ENCODE measurements at regions not wholly inside any gene's neighbourhood (a gene's known extent, or its start where the extent isn't known, plus 50 kb on each side); places are given as distances from the start of the nearest gene placed in this dataset.
"Not testable (repeated sequence)": the region's sequence is repeated elsewhere in the genome, so short reads cannot be mapped to it uniquely, and the experiment has no call there.

DNA sequence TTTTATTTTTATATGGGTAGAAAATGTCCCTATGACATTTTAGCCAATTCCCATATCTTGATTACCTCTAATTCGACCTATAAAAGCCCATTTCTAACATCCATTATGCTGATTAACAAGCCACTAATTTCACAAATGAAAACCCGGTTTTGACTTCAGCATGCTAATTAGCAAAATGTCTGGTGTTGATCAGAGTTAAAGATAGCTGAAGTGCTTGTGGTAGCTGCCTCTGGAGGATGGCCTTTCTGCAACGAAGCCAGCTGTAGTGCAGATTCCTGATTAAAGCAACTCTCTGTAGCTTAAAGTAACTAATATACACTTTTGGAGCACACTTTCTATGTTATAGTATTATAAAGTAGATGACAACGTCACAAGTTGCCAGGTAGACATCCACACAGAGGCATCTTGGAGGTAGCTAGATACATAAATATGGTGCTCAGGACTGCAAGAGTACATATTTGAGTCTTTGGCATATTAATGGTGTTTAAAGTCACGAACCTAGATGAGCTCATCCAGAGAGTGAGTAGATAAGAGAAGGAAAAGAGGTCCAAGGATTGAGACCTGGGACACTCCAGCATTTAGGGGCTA is 239.5 kb downstream of the BRINP2 start:
- H3K4me3 ChIP-seq (ENCODE audit: control extremely low read depth in 1 of 5, extremely low read depth in 1 of 5, insufficient read depth in 1 of 5, low read depth in 2 of 5, low read length in 4 of 5), result no peak overlapping the region
- no peak overlapping the region for H2AFZ ChIP-seq (ENCODE audit: insufficient read depth, low read depth, low read length, poor library complexity, severe bottlenecking)
- H3K36me3 ChIP-seq (replicated peaks in 1 of 2; ENCODE audit: control extremely low read depth in 1 of 2, control insufficient read depth in 1 of 2, extremely low read depth in 1 of 2, insufficient read depth in 2 of 2, low read length in 1 of 2), result no peaks in the 10 kb centered on the region
- intact Hi-C loops (cut with micrococcal nuclease), result no loop called here
- 63% methylated on average over 1 of the region's 5 CpGs for WGBS (ENCODE audit: insufficient coverage)
- H3K4me1 Mint-ChIP-seq, result no peaks in the 10 kb centered on the region
- no peaks in the 10 kb centered on the region for H3K4me1 ChIP-seq (ENCODE audit: control insufficient read depth in 2 of 2, insufficient read depth in 2 of 2, low read length in 2 of 2)
- no peak overlapping the region for H3K27ac Mint-ChIP-seq
- ChIA-PET POLR2A (no interaction called here), CTCF (no interaction called here)
- no peaks in the 10 kb centered on the region for H3K9me3 Mint-ChIP-seq (ENCODE audit: insufficient read depth)
- no peak overlapping the region for H3K27ac ChIP-seq (ENCODE audit: low read length in 2 of 2)
- H3K27me3 ChIP-seq (replicated peaks in 1 of 4; ENCODE audit: control extremely low read depth in 1 of 4, control insufficient read depth in 3 of 4, insufficient read depth in 4 of 4, low read length in 3 of 4), result no peaks in the 10 kb centered on the region
- no peak overlapping the region for H3K4me2 ChIP-seq (replicated peaks; ENCODE audit: low read depth, low read length, poor library complexity, severe bottlenecking)
- no peak overlapping the region for H3K9ac ChIP-seq (ENCODE audit: low read length)
- no peak overlapping the region for H3K4me3 Mint-ChIP-seq
- H4K20me1 ChIP-seq (ENCODE audit: control insufficient read depth, insufficient read depth, low read length, poor library complexity, severe bottlenecking), result no peaks in the 10 kb centered on the region
- no peaks in the 10 kb centered on the region for H3K79me2 ChIP-seq (ENCODE audit: control insufficient read depth, insufficient read depth, low read length)
- peaks cover 0 to 1% (median 0%) of the 10 kb centered on the region in 3 donors for H3K9me3 ChIP-seq (ENCODE audit: control extremely low read depth in 1 of 3, control insufficient read depth in 2 of 3, insufficient read depth in 1 of 3, low read length in 2 of 3)
- peaks cover 3% of the 10 kb centered on the region for H3K27me3 Mint-ChIP-seq
- DNase-seq (no peak), ATAC-seq (ENCODE audit: low read depth) (no peak)
- no peak for TF ChIP-seq EZH2 (IDR thresholded peaks at IDR 0.05; ENCODE audit: borderline replicate concordance, insufficient read depth, low read depth, low read length, poor library complexity, severe bottlenecking)
- TF ChIP-seq, protein P1, sequence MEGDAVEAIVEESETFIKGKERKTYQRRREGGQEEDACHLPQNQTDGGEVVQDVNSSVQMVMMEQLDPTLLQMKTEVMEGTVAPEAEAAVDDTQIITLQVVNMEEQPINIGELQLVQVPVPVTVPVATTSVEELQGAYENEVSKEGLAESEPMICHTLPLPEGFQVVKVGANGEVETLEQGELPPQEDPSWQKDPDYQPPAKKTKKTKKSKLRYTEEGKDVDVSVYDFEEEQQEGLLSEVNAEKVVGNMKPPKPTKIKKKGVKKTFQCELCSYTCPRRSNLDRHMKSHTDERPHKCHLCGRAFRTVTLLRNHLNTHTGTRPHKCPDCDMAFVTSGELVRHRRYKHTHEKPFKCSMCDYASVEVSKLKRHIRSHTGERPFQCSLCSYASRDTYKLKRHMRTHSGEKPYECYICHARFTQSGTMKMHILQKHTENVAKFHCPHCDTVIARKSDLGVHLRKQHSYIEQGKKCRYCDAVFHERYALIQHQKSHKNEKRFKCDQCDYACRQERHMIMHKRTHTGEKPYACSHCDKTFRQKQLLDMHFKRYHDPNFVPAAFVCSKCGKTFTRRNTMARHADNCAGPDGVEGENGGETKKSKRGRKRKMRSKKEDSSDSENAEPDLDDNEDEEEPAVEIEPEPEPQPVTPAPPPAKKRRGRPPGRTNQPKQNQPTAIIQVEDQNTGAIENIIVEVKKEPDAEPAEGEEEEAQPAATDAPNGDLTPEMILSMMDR (IDR thresholded peaks at IDR 0.05), result no peak

DNA sequence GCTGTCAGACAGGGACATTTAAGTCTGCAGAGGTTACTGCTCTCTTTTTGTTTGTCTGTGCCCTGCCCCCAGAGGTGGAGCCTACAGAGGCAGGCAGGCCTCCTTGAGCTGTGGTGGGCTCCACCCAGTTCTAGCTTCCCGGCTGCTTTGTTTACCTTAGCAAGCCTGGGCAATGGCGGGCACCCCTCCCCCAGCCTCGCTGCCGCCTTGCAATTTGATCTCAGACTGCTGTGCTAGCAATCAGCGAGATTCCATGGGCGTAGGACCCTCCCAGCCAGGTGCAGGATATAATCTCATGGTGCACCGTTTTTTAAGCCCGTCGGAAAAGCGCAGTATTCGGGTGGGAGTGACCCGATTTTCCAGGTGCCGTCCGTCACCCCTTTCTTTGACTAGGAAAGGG is 235.6 kb downstream of the BRINP2 start:
- intact Hi-C loops (cut with micrococcal nuclease); H3K27me3 Mint-ChIP-seq; CTCF ChIA-PET; H3K9me3 Mint-ChIP-seq (ENCODE audit: insufficient read depth); H3K27ac ChIP-seq (ENCODE audit: low read length in 2 of 2); H2AFZ ChIP-seq (ENCODE audit: insufficient read depth, low read depth, low read length, poor library complexity, severe bottlenecking); H3K4me3 Mint-ChIP-seq; H3K27me3 ChIP-seq (replicated peaks in 1 of 4; ENCODE audit: control extremely low read depth in 1 of 4, control insufficient read depth in 3 of 4, insufficient read depth in 4 of 4, low read length in 3 of 4); H4K20me1 ChIP-seq (ENCODE audit: control insufficient read depth, insufficient read depth, low read length, poor library complexity, severe bottlenecking); ATAC-seq (ENCODE audit: low read depth); H3K4me1 Mint-ChIP-seq; H3K9me3 ChIP-seq (ENCODE audit: control extremely low read depth in 1 of 3, control insufficient read depth in 2 of 3, insufficient read depth in 1 of 3, low read length in 2 of 3); H3K4me3 ChIP-seq (ENCODE audit: control extremely low read depth in 1 of 5, extremely low read depth in 1 of 5, insufficient read depth in 1 of 5, low read depth in 2 of 5, low read length in 4 of 5); H3K79me2 ChIP-seq (ENCODE audit: control insufficient read depth, insufficient read depth, low read length); H3K9ac ChIP-seq (ENCODE audit: low read length); H3K4me2 ChIP-seq (replicated peaks; ENCODE audit: low read depth, low read length, poor library complexity, severe bottlenecking); DNase-seq; H3K27ac Mint-ChIP-seq; POLR2A ChIA-PET; H3K36me3 ChIP-seq (replicated peaks in 1 of 2; ENCODE audit: control extremely low read depth in 1 of 2, control insufficient read depth in 1 of 2, extremely low read depth in 1 of 2, insufficient read depth in 2 of 2, low read length in 1 of 2); H3K4me1 ChIP-seq (ENCODE audit: control insufficient read depth in 2 of 2, insufficient read depth in 2 of 2, low read length in 2 of 2): not testable (repeated sequence)
- 90% methylated on average over 4 of the region's 14 CpGs for WGBS (ENCODE audit: insufficient coverage)

Data from B cell (primary cell).